ENCODE measurements at regions not wholly inside any gene's neighbourhood (a gene's known extent, or its start where the extent isn't known, plus 50 kb on each side); places are given as distances from the start of the nearest gene placed in this dataset.

- Histone ChIP-seq H3K27me3 (no peaks in the 10 kb centered on the region), H3K4me2 (no peak overlapping the region), H3K79me2 (no peaks in the 10 kb centered on the region), H3K9me2 (replicated peaks; ENCODE audit: insufficient read depth) (no peaks in the 10 kb centered on the region), H3K36me3 (replicated peaks; ENCODE audit: insufficient read depth, low read depth) (no peaks in the 10 kb centered on the region), H3K27ac (no peak overlapping the region), H3K9me3 (ENCODE audit: low read depth) (no peaks in the 10 kb centered on the region), H4K20me1 (ENCODE audit: insufficient read depth, poor library complexity, severe bottlenecking) (no peaks in the 10 kb centered on the region), H3K4me3 (no peak overlapping the region), H3K4me1 (ENCODE audit: insufficient read depth) (no peaks in the 10 kb centered on the region), H2AFZ (no peak overlapping the region)
- 93% methylated on average over 6 of the region's 6 CpGs for WGBS (ENCODE audit: low lambda C conversion rate, missing lambda C conversion rate)
- no peak for DNase-seq (ENCODE audit: low spot score)
- TF ChIP-seq EZH2phosphoT487 (IDR thresholded peaks at IDR 0.05; ENCODE audit: low read depth, severe bottlenecking, unreplicated experiment) (no peak), EZH2 (IDR thresholded peaks at IDR 0.05; ENCODE audit: borderline replicate concordance) (no peak), CTCF (IDR thresholded peaks at IDR 0.05; ENCODE audit: poor library complexity) (no peak)
These were observed 330.3 kb downstream of the GADD45G start for GRCh38 chr9:89935115-89935514.

GRCh38 chr9:89935801-89936200, 331.0 kb downstream of the GADD45G start:
- no peak overlapping the region for H3K27ac ChIP-seq
- H3K36me3 ChIP-seq (replicated peaks; ENCODE audit: insufficient read depth, low read depth) = no peaks in the 10 kb centered on the region
- H3K27me3 ChIP-seq = no peaks in the 10 kb centered on the region
- no peak overlapping the region for H2AFZ ChIP-seq
- no peak overlapping the region for H3K4me2 ChIP-seq
- H3K4me1 ChIP-seq (ENCODE audit: insufficient read depth) = no peaks in the 10 kb centered on the region
- H3K4me3 ChIP-seq = no peak overlapping the region
- no peaks in the 10 kb centered on the region for H3K9me2 ChIP-seq (replicated peaks; ENCODE audit: insufficient read depth)
- H3K79me2 ChIP-seq = no peaks in the 10 kb centered on the region
- DNase-seq (ENCODE audit: low spot score) = no peak
- no peak for TF ChIP-seq EZH2 (IDR thresholded peaks at IDR 0.05; ENCODE audit: borderline replicate concordance)
- TF ChIP-seq CTCF (IDR thresholded peaks at IDR 0.05; ENCODE audit: poor library complexity) = no peak
- TF ChIP-seq EZH2phosphoT487 (IDR thresholded peaks at IDR 0.05; ENCODE audit: low read depth, severe bottlenecking, unreplicated experiment) = no peak
- H4K20me1 ChIP-seq (ENCODE audit: insufficient read depth, poor library complexity, severe bottlenecking) = no peaks in the 10 kb centered on the region
- H3K9me3 ChIP-seq (ENCODE audit: low read depth) = no peaks in the 10 kb centered on the region
- WGBS (ENCODE audit: low lambda C conversion rate, missing lambda C conversion rate) = 87% methylated on average over 4 of the region's 4 CpGs

- H3K79me2 ChIP-seq = no peaks in the 10 kb centered on the region
- no peaks in the 10 kb centered on the region for H3K27me3 ChIP-seq
- no peaks in the 10 kb centered on the region for H3K9me3 ChIP-seq (ENCODE audit: low read depth)
- WGBS (ENCODE audit: low lambda C conversion rate, missing lambda C conversion rate) = 93% methylated on average over 2 of the region's 2 CpGs
- no peaks in the 10 kb centered on the region for H3K4me1 ChIP-seq (ENCODE audit: insufficient read depth)
- no peak overlapping the region for H3K27ac ChIP-seq
- H2AFZ ChIP-seq = no peak overlapping the region
- TF ChIP-seq EZH2phosphoT487 (IDR thresholded peaks at IDR 0.05; ENCODE audit: low read depth, severe bottlenecking, unreplicated experiment) = no peak
- no peak for TF ChIP-seq CTCF (IDR thresholded peaks at IDR 0.05; ENCODE audit: poor library complexity)
- TF ChIP-seq EZH2 (IDR thresholded peaks at IDR 0.05; ENCODE audit: borderline replicate concordance) = no peak
- no peaks in the 10 kb centered on the region for H4K20me1 ChIP-seq (ENCODE audit: insufficient read depth, poor library complexity, severe bottlenecking)
- no peak for DNase-seq (ENCODE audit: low spot score)
- no peaks in the 10 kb centered on the region for H3K9me2 ChIP-seq (replicated peaks; ENCODE audit: insufficient read depth)
- no peak overlapping the region for H3K4me2 ChIP-seq
- no peaks in the 10 kb centered on the region for H3K36me3 ChIP-seq (replicated peaks; ENCODE audit: insufficient read depth, low read depth)
- no peak overlapping the region for H3K4me3 ChIP-seq
These were observed 332.2 kb downstream of the GADD45G start for GRCh38 chr9:89937051-89937450.

- H3K27me3 ChIP-seq = no peaks in the 10 kb centered on the region
- H3K4me1 ChIP-seq (ENCODE audit: insufficient read depth) = no peaks in the 10 kb centered on the region
- H2AFZ ChIP-seq = no peak overlapping the region
- H3K9me3 ChIP-seq (ENCODE audit: low read depth) = no peaks in the 10 kb centered on the region
- WGBS (ENCODE audit: low lambda C conversion rate, missing lambda C conversion rate) = 60% methylated on average over 6 of the region's 6 CpGs
- no peaks in the 10 kb centered on the region for H4K20me1 ChIP-seq (ENCODE audit: insufficient read depth, poor library complexity, severe bottlenecking)
- H3K79me2 ChIP-seq = no peaks in the 10 kb centered on the region
- no peak overlapping the region for H3K4me2 ChIP-seq
- no peak overlapping the region for H3K27ac ChIP-seq
- DNase-seq (ENCODE audit: low spot score) = no peak
- H3K4me3 ChIP-seq = no peak overlapping the region
- TF ChIP-seq CTCF (IDR thresholded peaks at IDR 0.05; ENCODE audit: poor library complexity) = no peak
- no peak for TF ChIP-seq EZH2 (IDR thresholded peaks at IDR 0.05; ENCODE audit: borderline replicate concordance)
- TF ChIP-seq EZH2phosphoT487 (IDR thresholded peaks at IDR 0.05; ENCODE audit: low read depth, severe bottlenecking, unreplicated experiment) = no peak
- no peaks in the 10 kb centered on the region for H3K36me3 ChIP-seq (replicated peaks; ENCODE audit: insufficient read depth, low read depth)
- no peaks in the 10 kb centered on the region for H3K9me2 ChIP-seq (replicated peaks; ENCODE audit: insufficient read depth)
These were observed 334.4 kb downstream of the GADD45G start for GRCh38 chr9:89939181-89939580.

Measured in hepatocyte (in vitro differentiated cells).